Hepatocyte (in vitro differentiated cells): ENCODE measurements at regions not wholly inside any gene's neighbourhood (a gene's known extent, or its start where the extent isn't known, plus 50 kb on each side); places are given as distances from the start of the nearest gene placed in this dataset.

Source experiments
- EZH2 ChIP-seq: fragments of 200-600 bp; sonication (generic); IDR thresholded peaks from 2 replicates; pipeline ENCODE4 v1.6.1; 2016; ENCODE audit warnings: antibody characterized with exemption, mild to moderate bottlenecking, borderline replicate concordance
- TF ChIP-seq, protein P1 (sequence below): fragments of 200-600 bp; sonication (generic); IDR thresholded peaks from 2 replicates; pipeline ENCODE4 v1.5.1; 2016; ENCODE audit warnings: antibody characterized with exemption, mild to moderate bottlenecking; ENCODE audit not compliant: poor library complexity

DNA sequence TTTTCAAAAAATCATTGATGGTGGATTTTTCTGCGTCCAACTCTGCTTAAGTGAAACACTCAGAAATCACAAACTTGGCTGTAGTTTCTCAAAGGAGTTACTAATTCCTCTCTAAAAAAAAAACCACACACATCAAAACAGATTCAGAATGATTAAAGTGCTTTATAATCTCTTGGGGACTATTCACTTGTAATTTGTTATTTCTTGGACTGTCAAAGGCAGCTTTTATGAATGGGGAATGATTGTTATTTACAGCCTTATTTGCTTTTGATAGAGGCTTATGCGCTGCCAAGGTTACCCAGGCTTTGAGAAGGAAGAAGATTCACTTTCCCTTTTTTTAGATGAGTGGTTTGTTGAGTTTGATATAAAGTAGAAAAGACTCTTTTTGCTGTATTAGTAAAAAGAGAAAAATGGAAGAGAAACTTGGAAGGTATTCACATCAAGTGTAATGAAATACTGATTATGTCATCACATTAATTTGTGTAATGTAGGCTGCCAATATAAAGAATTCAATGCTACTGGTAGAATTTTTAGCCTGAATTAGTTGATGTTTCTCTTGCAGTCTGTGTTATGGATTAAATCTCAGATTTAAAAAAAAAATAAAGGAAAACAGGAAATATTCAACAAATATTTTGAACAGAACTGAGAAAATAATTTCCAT, 381.0 kb upstream of the SASH1 start:
- TF ChIP-seq, protein P1, sequence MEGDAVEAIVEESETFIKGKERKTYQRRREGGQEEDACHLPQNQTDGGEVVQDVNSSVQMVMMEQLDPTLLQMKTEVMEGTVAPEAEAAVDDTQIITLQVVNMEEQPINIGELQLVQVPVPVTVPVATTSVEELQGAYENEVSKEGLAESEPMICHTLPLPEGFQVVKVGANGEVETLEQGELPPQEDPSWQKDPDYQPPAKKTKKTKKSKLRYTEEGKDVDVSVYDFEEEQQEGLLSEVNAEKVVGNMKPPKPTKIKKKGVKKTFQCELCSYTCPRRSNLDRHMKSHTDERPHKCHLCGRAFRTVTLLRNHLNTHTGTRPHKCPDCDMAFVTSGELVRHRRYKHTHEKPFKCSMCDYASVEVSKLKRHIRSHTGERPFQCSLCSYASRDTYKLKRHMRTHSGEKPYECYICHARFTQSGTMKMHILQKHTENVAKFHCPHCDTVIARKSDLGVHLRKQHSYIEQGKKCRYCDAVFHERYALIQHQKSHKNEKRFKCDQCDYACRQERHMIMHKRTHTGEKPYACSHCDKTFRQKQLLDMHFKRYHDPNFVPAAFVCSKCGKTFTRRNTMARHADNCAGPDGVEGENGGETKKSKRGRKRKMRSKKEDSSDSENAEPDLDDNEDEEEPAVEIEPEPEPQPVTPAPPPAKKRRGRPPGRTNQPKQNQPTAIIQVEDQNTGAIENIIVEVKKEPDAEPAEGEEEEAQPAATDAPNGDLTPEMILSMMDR, result no peak
- TF ChIP-seq EZH2, result no peak
